Tibial nerve (tissue), 4 donors: ENCODE measurements at regions not wholly inside any gene's neighbourhood (a gene's known extent, or its start where the extent isn't known, plus 50 kb on each side); places are given as distances from the start of the nearest gene placed in this dataset.

Experiments
- DNase-seq, 2 donors: peaks; one replicate each; pipeline ENCODE4 v3.0.0-alpha.2; 2019; ENCODE audit warnings: low spot score in 2 of 2
- H3K27ac ChIP-seq, 4 donors: fragments of 200-600 bp; sonication (generic) in 3 of 4; one replicate each; pipeline ENCODE4 v1.5.1; 2017 to 2019; ENCODE audit warnings: mild to moderate bottlenecking in 1 of 4
- H3K27me3 ChIP-seq, 2 donors: fragments of 200-600 bp; sonication (generic) in 1 of 2; one replicate each; pipeline versions ENCODE4 v1.5.1 to v1.6.0; 2017 to 2019
- H3K36me3 ChIP-seq, 3 donors: fragments of 200-600 bp; sonication (generic); one replicate each; pipeline ENCODE4 v1.5.1; 2018 to 2019
- H3K4me1 ChIP-seq, 4 donors: fragments of 200-600 bp; sonication (generic) in 3 of 4; one replicate each; pipeline ENCODE4 v1.5.1; 2017 to 2019
- H3K4me3 ChIP-seq, 4 donors: fragments of 200-600 bp; sonication (generic) in 3 of 4; one replicate each; pipeline ENCODE4 v1.5.1; 2017 to 2019; ENCODE audit warnings: mild to moderate bottlenecking in 1 of 4, moderate library complexity in 1 of 4
- H3K9me3 ChIP-seq, 4 donors: fragments of 200-600 bp; sonication (generic) in 3 of 4; one replicate each; pipeline ENCODE4 v1.5.1; 2017 to 2019
- EP300 ChIP-seq, 2 donors: sonication (generic); formaldehyde crosslinking; IDR thresholded peaks; one replicate each; pipeline ENCODE4 v1.6.1; 2017; ENCODE audit warnings: antibody characterized with exemption in 2 of 2, mild to moderate bottlenecking in 1 of 2
- POLR2A ChIP-seq, 2 donors: fragments of 450-650 bp; IDR thresholded peaks; one replicate each; pipeline ENCODE4 v1.6.1; 2017; ENCODE audit warnings: antibody characterized with exemption in 2 of 2, mild to moderate bottlenecking in 2 of 2, moderate library complexity in 2 of 2
- WGBS, 2 donors: methylation state at CpG; one replicate each; pipeline ENCODE4 v1.1.5; 2018; 5-methylcytosine and 5-hydroxymethylcytosine counted together
- TF ChIP-seq, protein P1 (sequence below), 5 experiments: fragments of 200-600 bp in 3 of 5; fragments of 450-650 bp in 2 of 5; sonication (generic) in 3 of 5; IDR thresholded peaks; one replicate each; pipeline ENCODE4 v1.5.1; 2016 to 2019; ENCODE audit warnings: antibody characterized with exemption in 5 of 5, mild to moderate bottlenecking in 3 of 5, moderate library complexity in 2 of 5

DNA sequence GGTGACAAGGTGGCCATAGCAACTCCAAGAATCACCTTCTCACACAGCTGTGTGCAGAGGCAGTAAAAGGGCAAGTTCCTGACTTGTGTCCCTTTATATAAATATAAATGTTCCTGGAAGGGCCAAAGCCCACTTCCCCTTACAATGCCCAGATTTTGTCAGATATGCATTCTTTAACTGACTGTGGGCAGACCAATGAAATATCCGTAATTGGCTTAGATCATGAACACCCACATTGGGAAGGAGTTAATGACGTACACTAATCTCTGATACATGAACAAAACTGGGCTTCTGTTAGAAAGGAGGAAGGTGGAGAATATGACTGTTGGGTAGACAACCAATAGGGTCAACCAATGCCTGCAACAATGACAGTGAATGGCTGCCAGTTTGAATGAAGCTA is 397.2 kb upstream of the CLINT1 start:
- Histone ChIP-seq H3K36me3 (no peaks in the 10 kb centered on the region), H3K27ac (no peak overlapping the region), H3K4me3 (no peak overlapping the region), H3K27me3 (no peaks in the 10 kb centered on the region), H3K4me1 (no peaks in the 10 kb centered on the region), H3K9me3 (no peaks in the 10 kb centered on the region)
- DNase-seq: no peak
- no peak for TF ChIP-seq POLR2A (IDR thresholded peaks at IDR 0.05)
- no peak for TF ChIP-seq EP300 (IDR thresholded peaks at IDR 0.05)
- TF ChIP-seq, protein P1, sequence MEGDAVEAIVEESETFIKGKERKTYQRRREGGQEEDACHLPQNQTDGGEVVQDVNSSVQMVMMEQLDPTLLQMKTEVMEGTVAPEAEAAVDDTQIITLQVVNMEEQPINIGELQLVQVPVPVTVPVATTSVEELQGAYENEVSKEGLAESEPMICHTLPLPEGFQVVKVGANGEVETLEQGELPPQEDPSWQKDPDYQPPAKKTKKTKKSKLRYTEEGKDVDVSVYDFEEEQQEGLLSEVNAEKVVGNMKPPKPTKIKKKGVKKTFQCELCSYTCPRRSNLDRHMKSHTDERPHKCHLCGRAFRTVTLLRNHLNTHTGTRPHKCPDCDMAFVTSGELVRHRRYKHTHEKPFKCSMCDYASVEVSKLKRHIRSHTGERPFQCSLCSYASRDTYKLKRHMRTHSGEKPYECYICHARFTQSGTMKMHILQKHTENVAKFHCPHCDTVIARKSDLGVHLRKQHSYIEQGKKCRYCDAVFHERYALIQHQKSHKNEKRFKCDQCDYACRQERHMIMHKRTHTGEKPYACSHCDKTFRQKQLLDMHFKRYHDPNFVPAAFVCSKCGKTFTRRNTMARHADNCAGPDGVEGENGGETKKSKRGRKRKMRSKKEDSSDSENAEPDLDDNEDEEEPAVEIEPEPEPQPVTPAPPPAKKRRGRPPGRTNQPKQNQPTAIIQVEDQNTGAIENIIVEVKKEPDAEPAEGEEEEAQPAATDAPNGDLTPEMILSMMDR (IDR thresholded peaks at IDR 0.05): no peak
- WGBS, 2 donors: 88 to 90% methylated on average over 2 of the region's 2 CpGs

DNA sequence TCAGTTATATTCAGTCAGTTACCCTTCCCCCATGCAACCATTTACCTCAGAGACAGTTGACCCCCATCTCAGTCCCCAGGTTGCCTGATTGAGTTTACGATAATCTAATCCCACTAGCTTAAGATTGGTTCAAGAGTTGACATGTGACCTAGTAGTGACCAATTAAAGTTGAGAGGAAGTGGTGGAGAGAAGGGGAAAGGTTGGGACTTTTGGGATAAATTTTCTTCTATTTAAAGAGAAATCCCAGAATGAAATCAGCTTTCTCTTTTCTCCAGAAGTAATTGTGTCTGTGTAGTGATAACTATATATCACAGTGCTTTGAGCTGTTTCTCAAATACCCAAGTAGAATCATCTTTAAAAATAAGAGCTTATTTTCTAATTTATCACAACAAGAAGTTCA is 396.7 kb upstream of the CLINT1 start:
- H3K27me3 ChIP-seq: no peaks in the 10 kb centered on the region
- 86 to 92% methylated on average over 1 of the region's 1 CpG for WGBS, 2 donors
- H3K27ac ChIP-seq: no peak overlapping the region
- no peaks in the 10 kb centered on the region for H3K9me3 ChIP-seq
- no peaks in the 10 kb centered on the region for H3K4me1 ChIP-seq
- no peak for TF ChIP-seq EP300 (IDR thresholded peaks at IDR 0.05)
- no peak for TF ChIP-seq POLR2A (IDR thresholded peaks at IDR 0.05)
- TF ChIP-seq, protein P1 (IDR thresholded peaks at IDR 0.05): no peak
- no peaks in the 10 kb centered on the region for H3K36me3 ChIP-seq
- no peak overlapping the region for H3K4me3 ChIP-seq
- no peak for DNase-seq

DNA sequence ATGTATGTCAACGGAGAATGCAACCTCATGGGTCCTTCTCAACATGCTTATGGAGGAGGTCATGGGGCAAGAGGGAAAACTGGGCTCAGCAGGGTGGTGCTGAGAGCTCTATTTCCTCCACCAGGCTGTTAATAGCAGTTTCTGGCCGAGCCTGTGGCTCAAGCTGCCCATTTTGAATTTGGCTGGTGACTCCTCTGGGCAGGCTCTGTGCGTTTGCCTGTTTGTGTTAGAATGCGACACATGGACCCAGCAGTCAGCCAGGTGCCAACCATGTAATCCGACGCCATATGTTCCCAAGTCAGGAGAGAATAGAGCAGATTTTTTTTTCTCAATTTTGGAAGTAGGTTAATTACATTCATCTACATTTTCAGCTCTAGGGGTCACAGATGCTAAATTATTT is 387.7 kb upstream of the CLINT1 start:
- no peaks in the 10 kb centered on the region for H3K36me3 ChIP-seq
- 75 to 76% methylated on average over 6 of the region's 6 CpGs for WGBS, 2 donors
- H3K27ac ChIP-seq: no peak overlapping the region
- no peaks in the 10 kb centered on the region for H3K4me1 ChIP-seq
- no peaks in the 10 kb centered on the region for H3K27me3 ChIP-seq
- no peak for DNase-seq
- no peak overlapping the region for H3K4me3 ChIP-seq
- TF ChIP-seq POLR2A (IDR thresholded peaks at IDR 0.05): no peak
- TF ChIP-seq, protein P1 (IDR thresholded peaks at IDR 0.05): no peak
- no peak for TF ChIP-seq EP300 (IDR thresholded peaks at IDR 0.05)
- H3K9me3 ChIP-seq: no peaks in the 10 kb centered on the region

DNA sequence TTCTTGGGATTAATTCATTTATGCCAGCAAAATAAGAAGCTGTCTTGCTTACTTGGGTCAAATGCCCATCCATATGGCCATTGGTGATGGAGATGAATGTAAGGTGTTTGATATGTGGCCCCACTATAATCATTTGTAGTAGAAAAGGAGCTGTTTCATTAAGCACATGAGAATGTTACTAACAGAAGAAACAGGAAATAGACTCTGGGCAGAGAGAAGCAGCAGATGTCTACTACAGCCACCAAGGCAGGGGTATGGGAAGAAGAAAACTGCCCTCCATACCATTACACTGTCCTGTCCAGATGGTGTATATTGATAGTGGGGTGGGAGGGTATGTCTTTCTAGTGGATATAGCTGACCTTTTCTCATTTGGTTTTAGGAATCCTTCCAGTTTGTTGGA is 386.6 kb upstream of the CLINT1 start:
- Histone ChIP-seq H3K9me3 (no peaks in the 10 kb centered on the region), H3K4me3 (no peak overlapping the region), H3K36me3 (no peaks in the 10 kb centered on the region), H3K27ac (no peak overlapping the region), H3K27me3 (no peaks in the 10 kb centered on the region), H3K4me1 (no peaks in the 10 kb centered on the region)
- DNase-seq: no peak
- TF ChIP-seq, protein P1 (IDR thresholded peaks at IDR 0.05): no peak
- no peak for TF ChIP-seq EP300 (IDR thresholded peaks at IDR 0.05)
- TF ChIP-seq POLR2A (IDR thresholded peaks at IDR 0.05): no peak

DNA sequence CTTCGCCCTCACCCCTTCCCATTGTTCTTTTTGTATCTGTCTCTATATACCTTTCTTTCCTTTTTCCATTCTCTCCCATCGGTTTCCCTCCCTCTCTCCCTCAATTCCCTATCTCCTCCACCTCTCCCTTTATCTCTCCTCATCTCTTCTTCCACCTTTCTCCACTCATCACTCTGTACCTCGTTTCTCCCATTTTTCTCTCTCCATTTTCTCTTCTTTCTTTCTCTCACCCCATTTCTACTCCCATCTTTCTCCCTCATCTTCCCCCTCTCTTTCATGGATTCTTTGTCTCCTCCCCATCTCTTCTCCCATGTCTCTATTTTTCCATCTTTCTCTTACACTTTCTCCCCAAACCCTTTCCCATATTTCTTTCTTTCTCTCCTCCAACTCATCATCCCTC is 385.9 kb upstream of the CLINT1 start:
- TF ChIP-seq POLR2A (IDR thresholded peaks at IDR 0.05) (no peak), EP300 (IDR thresholded peaks at IDR 0.05) (no peak)
- TF ChIP-seq, protein P1 (IDR thresholded peaks at IDR 0.05): no peak
- Histone ChIP-seq H3K27ac (no peak overlapping the region), H3K4me3 (no peak overlapping the region), H3K9me3 (no peaks in the 10 kb centered on the region), H3K27me3 (no peaks in the 10 kb centered on the region), H3K36me3 (no peaks in the 10 kb centered on the region), H3K4me1 (no peaks in the 10 kb centered on the region)
- WGBS, 2 donors: 88 to 91% methylated on average over 3 of the region's 3 CpGs
- DNase-seq: no peak
